KMS-11 (cell line): ENCODE measurements at regions not wholly inside any gene's neighbourhood (a gene's known extent, or its start where the extent isn't known, plus 50 kb on each side); places are given as distances from the start of the nearest gene placed in this dataset.

Experiments
- H2AFZ ChIP-seq: fragments of 200-600 bp; sonication (generic); 2 replicates; pipeline ENCODE4 v1.6.1; 2016; ENCODE audit warnings: antibody characterized with exemption, mixed run types, low read depth
- H3K27ac ChIP-seq: fragments of 200-600 bp; sonication (generic); 2 replicates; pipeline ENCODE4 v1.6.1; 2016; ENCODE audit warnings: mild to moderate bottlenecking, mixed run types
- H3K27me3 ChIP-seq: fragments of 200-600 bp; sonication (generic); 2 replicates; pipeline ENCODE4 v1.6.1; 2017; ENCODE audit warnings: mild to moderate bottlenecking, low read depth, mixed run types, moderate library complexity; ENCODE audit not compliant: insufficient read depth
- H3K36me3 ChIP-seq: fragments of 200-600 bp; sonication (generic); 2 replicates; pipeline ENCODE4 v1.6.1; 2017; ENCODE audit warnings: mild to moderate bottlenecking, mixed run types; ENCODE audit not compliant: insufficient read depth
- H3K4me1 ChIP-seq: fragments of 200-600 bp; sonication (generic); 2 replicates; pipeline ENCODE4 v1.6.1; 2016; ENCODE audit warnings: mild to moderate bottlenecking, low read depth, mixed run types; ENCODE audit not compliant: poor library complexity, severe bottlenecking
- H3K4me2 ChIP-seq: fragments of 200-600 bp; sonication (generic); 2 replicates; pipeline ENCODE4 v1.7.0; 2016; ENCODE audit warnings: mild to moderate bottlenecking, mixed run types
- H3K4me3 ChIP-seq: fragments of 200-600 bp; sonication (generic); IDR thresholded peaks from 2 replicates; pipeline ENCODE4 v1.6.1; 2017; ENCODE audit warnings: low read depth, low read length, mixed read lengths; ENCODE audit not compliant: insufficient read depth
- H3K79me2 ChIP-seq: fragments of 200-600 bp; sonication (generic); 2 replicates; pipeline ENCODE4 v1.6.1; 2016; ENCODE audit warnings: low read depth, mixed run types; ENCODE audit not compliant: insufficient read depth
- H3K9ac ChIP-seq: fragments of 200-600 bp; sonication (generic); 2 replicates; pipeline ENCODE4 v1.6.1; 2016; ENCODE audit warnings: mild to moderate bottlenecking, mixed run types
- H4K20me1 ChIP-seq: fragments of 200-600 bp; sonication (generic); 2 replicates; pipeline ENCODE4 v1.6.1; 2016; ENCODE audit warnings: mild to moderate bottlenecking, mixed run types; ENCODE audit not compliant: insufficient read depth
- CTCF ChIP-seq: fragments of 200-600 bp; sonication (generic); conservative IDR thresholded peaks from 2 replicates; pipeline ENCODE4 v1.6.1; 2017; ENCODE audit warnings: low read depth, mild to moderate bottlenecking, antibody characterized with exemption, low read length, moderate library complexity, mixed read lengths

- Histone ChIP-seq H3K9ac (no peak overlapping the region), H2AFZ (no peak overlapping the region), H4K20me1 (no peaks in the 10 kb centered on the region), H3K36me3 (no peaks in the 10 kb centered on the region), H3K79me2 (no peaks in the 10 kb centered on the region), H3K4me1 (no peaks in the 10 kb centered on the region), H3K27me3 (no peaks in the 10 kb centered on the region), H3K27ac (no peak overlapping the region), H3K4me2 (no peak overlapping the region), H3K4me3 (no peak overlapping the region)
- no peak for TF ChIP-seq CTCF
Observed at GRCh38 chr16:17877821-17878360, 407.1 kb upstream of the XYLT1 start.

GRCh38 chr16:17866996-17867395 is 396.2 kb upstream of the XYLT1 start:
- Histone ChIP-seq H3K79me2 (no peaks in the 10 kb centered on the region), H3K9ac (no peak overlapping the region), H3K27me3 (no peaks in the 10 kb centered on the region), H2AFZ (no peak overlapping the region), H4K20me1 (no peaks in the 10 kb centered on the region), H3K4me2 (no peak overlapping the region), H3K36me3 (no peaks in the 10 kb centered on the region), H3K4me3 (no peak overlapping the region), H3K27ac (no peak overlapping the region), H3K4me1 (no peaks in the 10 kb centered on the region)
- TF ChIP-seq CTCF: no peak

GRCh38 chr16:17861981-17862479 is 391.3 kb upstream of the XYLT1 start:
- Histone ChIP-seq H3K27ac (no peak overlapping the region), H3K27me3 (no peaks in the 10 kb centered on the region), H2AFZ (no peak overlapping the region), H3K4me2 (no peak overlapping the region), H3K79me2 (no peaks in the 10 kb centered on the region), H3K36me3 (no peaks in the 10 kb centered on the region), H3K4me1 (no peaks in the 10 kb centered on the region), H3K9ac (no peak overlapping the region), H3K4me3 (no peak overlapping the region), H4K20me1 (no peaks in the 10 kb centered on the region)
- TF ChIP-seq CTCF: no peak

GRCh38 chr16:17858061-17858460 is 387.3 kb upstream of the XYLT1 start:
- H3K27ac ChIP-seq: no peak overlapping the region
- no peaks in the 10 kb centered on the region for H3K36me3 ChIP-seq
- H3K4me2 ChIP-seq: no peak overlapping the region
- no peaks in the 10 kb centered on the region for H3K4me1 ChIP-seq
- no peak overlapping the region for H3K9ac ChIP-seq
- TF ChIP-seq CTCF: no peak
- H2AFZ ChIP-seq: no peak overlapping the region
- no peak overlapping the region for H3K4me3 ChIP-seq
- no peaks in the 10 kb centered on the region for H4K20me1 ChIP-seq
- no peaks in the 10 kb centered on the region for H3K79me2 ChIP-seq
- no peaks in the 10 kb centered on the region for H3K27me3 ChIP-seq
